H1 (cell line): ENCODE measurements at regions not wholly inside any gene's neighbourhood (a gene's known extent, or its start where the extent isn't known, plus 50 kb on each side); places are given as distances from the start of the nearest gene placed in this dataset.

ENCODE experiments used
- CTCF ChIA-PET: fragments of 300-600 bp; sonication (Branson Sonifier 250); formaldehyde crosslinking; loops from one replicate; lab custom pipeline; 2021; ENCODE audit not compliant: partially characterized antibody; lab: Charles Lee
- POLR2A ChIA-PET: fragments of 300-600 bp; sonication (Branson Sonifier 250); formaldehyde crosslinking; loops from one replicate; lab custom pipeline; 2021; ENCODE audit warnings: inconsistent platforms; ENCODE audit not compliant: partially characterized antibody; lab: Charles Lee
- DNase-seq, 2 experiments: peaks; one replicate each; pipeline versions ENCODE4 v3.0.0 to v3.0.0-alpha.2; 2010 to 2022; ENCODE audit warnings: low spot score in 2 of 2, low read depth in 1 of 2, mixed read lengths in 1 of 2
- FAIRE-seq: peaks from 2 replicates; lab custom pipeline; 2011; peaks lifted over from hg19 to GRCh38; lab: Jason Lieb, UNC
- H2AFZ ChIP-seq: 2 replicates; pipeline ENCODE4 v1.8.1; 2012; ENCODE audit warnings: low read length, inconsistent platforms
- H2AK5ac ChIP-seq: 2 replicates; pipeline ENCODE4 v1.6.1; 2013; ENCODE audit warnings: low read depth, low read length
- H2BK120ac ChIP-seq: replicated peaks from 2 replicates; pipeline ENCODE3; 2013; ENCODE audit warnings: low read depth, low read length, inconsistent platforms
- H2BK12ac ChIP-seq: 2 replicates; pipeline ENCODE4 v1.6.1; 2013; ENCODE audit warnings: low read depth, low read length
- H2BK15ac ChIP-seq: 2 replicates; pipeline ENCODE4 v1.6.1; 2013; ENCODE audit warnings: low read length
- H2BK20ac ChIP-seq: 2 replicates; pipeline ENCODE4 v1.6.1; 2013; ENCODE audit warnings: low read length
- H2BK5ac ChIP-seq: 2 replicates; pipeline ENCODE4 v1.6.1; 2013; ENCODE audit warnings: low read depth, low read length
- H3K14ac ChIP-seq: 2 replicates; pipeline ENCODE4 v1.6.1; 2013; ENCODE audit warnings: inconsistent platforms; ENCODE audit not compliant: insufficient read length
- H3K18ac ChIP-seq: 2 replicates; pipeline ENCODE4 v1.6.1; 2013; ENCODE audit warnings: low read length; ENCODE audit errors: extremely low read depth
- H3K23ac ChIP-seq: 2 replicates; pipeline ENCODE4 v1.6.1; 2013; ENCODE audit warnings: inconsistent platforms; ENCODE audit not compliant: insufficient read length
- H3K23me2 ChIP-seq: 2 replicates; pipeline ENCODE4 v1.6.1; 2013; ENCODE audit warnings: low read depth, low read length
- H3K27ac ChIP-seq: 2 replicates; pipeline ENCODE4 v1.6.1; 2011; ENCODE audit warnings: low read depth, low read length, inconsistent platforms
- H3K27me3 ChIP-seq, 4 experiments: replicated peaks in 1 of 4; 1 replicate in 1 of 4; 2 replicates in 3 of 4; pipeline versions ENCODE4 v1.6.1 to v1.8.1; 2011 to 2013; ENCODE audit warnings: low read length in 3 of 4, mild to moderate bottlenecking in 3 of 4, inconsistent platforms in 2 of 4, mixed read lengths in 2 of 4, moderate library complexity in 1 of 4; ENCODE audit not compliant: control insufficient read depth in 3 of 4, insufficient read depth in 3 of 4; ENCODE audit errors: extremely low read depth in 1 of 4
- H3K36me3 ChIP-seq, 4 experiments: 2 replicates each; pipeline versions ENCODE4 v1.6.1 to v1.8.1; 2011 to 2013; ENCODE audit warnings: mild to moderate bottlenecking in 4 of 4, low read length in 3 of 4, moderate library complexity in 2 of 4, control low read depth in 1 of 4, inconsistent platforms in 1 of 4; ENCODE audit not compliant: insufficient read depth in 4 of 4, control insufficient read depth in 2 of 4
- H3K4ac ChIP-seq: replicated peaks from 2 replicates; pipeline ENCODE3; 2013; ENCODE audit warnings: low read length, low read depth, mixed read lengths, inconsistent platforms; ENCODE audit not compliant: insufficient read length
- H3K4me1 ChIP-seq, 4 experiments: replicated peaks in 1 of 4; 1 replicate in 1 of 4; 2 replicates in 3 of 4; pipeline versions ENCODE4 v1.6.1 to v1.8.1; 2011 to 2013; ENCODE audit warnings: low read length in 3 of 4, inconsistent platforms in 2 of 4, mixed read lengths in 1 of 4; ENCODE audit not compliant: insufficient read depth in 4 of 4, control insufficient read depth in 3 of 4
- H3K4me2 ChIP-seq, 2 experiments: 2 replicates each; pipeline versions ENCODE4 v1.6.1 to v1.8.1; 2011 to 2013; ENCODE audit warnings: low read depth in 2 of 2, low read length in 2 of 2, control low read depth in 1 of 2, inconsistent platforms in 1 of 2, mild to moderate bottlenecking in 1 of 2; ENCODE audit not compliant: insufficient read depth in 1 of 2
- H3K4me3 ChIP-seq, 4 experiments: fragments of 200-600, 300-600 bp in 1 of 4; sonication (generic), shearing (Covaris generic), sonication (Bioruptor Twin) in 1 of 4; 2 replicates each; pipeline versions ENCODE4 v1.5.1 to v1.8.1; 2011 to 2016; ENCODE audit warnings: low read length in 4 of 4, low read depth in 3 of 4, control low read depth in 2 of 4, inconsistent platforms in 2 of 4, mild to moderate bottlenecking in 2 of 4, mixed read lengths in 1 of 4, moderate library complexity in 1 of 4; ENCODE audit not compliant: insufficient read depth in 2 of 4; ENCODE audit errors: extremely low read depth in 1 of 4
- H3K56ac ChIP-seq: replicated peaks from 2 replicates; pipeline ENCODE3; 2013; ENCODE audit warnings: low read depth, mild to moderate bottlenecking, mixed read lengths, low read length, inconsistent platforms; ENCODE audit not compliant: insufficient read length
- H3K79me1 ChIP-seq: 2 replicates; pipeline ENCODE4 v1.6.1; 2013; ENCODE audit warnings: low read depth, low read length, control low read depth
- H3K79me2 ChIP-seq, 2 experiments: 2 replicates each; pipeline versions ENCODE4 v1.6.1 to v1.8.1; 2012 to 2013; ENCODE audit warnings: low read length in 2 of 2, mild to moderate bottlenecking in 2 of 2, inconsistent platforms in 1 of 2; ENCODE audit not compliant: insufficient read depth in 2 of 2, control insufficient read depth in 1 of 2
- H3K9ac ChIP-seq, 4 experiments: replicated peaks in 1 of 4; 1 replicate in 1 of 4; 2 replicates in 3 of 4; pipeline versions ENCODE4 v1.6.1 to v1.8.1; 2011 to 2013; ENCODE audit warnings: low read depth in 3 of 4, low read length in 3 of 4, control low read depth in 2 of 4, mild to moderate bottlenecking in 2 of 4, moderate library complexity in 2 of 4, inconsistent platforms in 1 of 4; ENCODE audit errors: extremely low read depth in 1 of 4
- H3K9me3 ChIP-seq, 2 experiments: 2 replicates each; pipeline versions ENCODE4 v1.6.1 to v1.8.1; 2012 to 2013; ENCODE audit warnings: mild to moderate bottlenecking in 2 of 2, moderate library complexity in 2 of 2, control low read depth in 1 of 2, inconsistent platforms in 1 of 2, low read depth in 1 of 2, low read length in 1 of 2, mixed read lengths in 1 of 2; ENCODE audit not compliant: insufficient read depth in 2 of 2
- H4K20me1 ChIP-seq, 2 experiments: replicated peaks in 1 of 2; 2 replicates each; pipeline versions ENCODE3 to v1.8.1; 2011 to 2013; ENCODE audit warnings: inconsistent platforms in 2 of 2, low read length in 2 of 2, mild to moderate bottlenecking in 1 of 2; ENCODE audit not compliant: insufficient read depth in 2 of 2, control insufficient read depth in 1 of 2
- H4K5ac ChIP-seq: 2 replicates; pipeline ENCODE4 v1.6.1; 2013; ENCODE audit warnings: low read length, low read depth, mixed read lengths, inconsistent platforms; ENCODE audit not compliant: insufficient read length
- H4K8ac ChIP-seq: 2 replicates; pipeline ENCODE4 v1.8.0; 2013; ENCODE audit warnings: mild to moderate bottlenecking, moderate library complexity, low read length, inconsistent platforms; ENCODE audit not compliant: insufficient read depth; ENCODE audit errors: extremely low read depth
- H4K91ac ChIP-seq: replicated peaks from 2 replicates; pipeline ENCODE3; 2013; ENCODE audit warnings: low read length, mixed read lengths, inconsistent platforms; ENCODE audit not compliant: insufficient read length
- ATF3 ChIP-seq: IDR thresholded peaks from 2 replicates; pipeline ENCODE4 v1.6.1; 2011; ENCODE audit warnings: low read depth, mild to moderate bottlenecking, low read length; ENCODE audit not compliant: insufficient read depth
- BCL11A ChIP-seq, 2 experiments: IDR thresholded peaks; one replicate each; pipeline ENCODE4 v1.6.1; 2011; ENCODE audit warnings: low read depth in 2 of 2, low read length in 2 of 2, mild to moderate bottlenecking in 2 of 2
- CREB1 ChIP-seq: IDR thresholded peaks from 2 replicates; pipeline ENCODE4 v1.6.1; 2012; ENCODE audit warnings: inconsistent platforms
- CTBP2 ChIP-seq: IDR thresholded peaks from 2 replicates; pipeline ENCODE4 v1.7.0; 2011; ENCODE audit warnings: borderline replicate concordance, mild to moderate bottlenecking, moderate library complexity, mixed read lengths, low read length; ENCODE audit not compliant: insufficient read depth, insufficient read length
- JUN ChIP-seq: IDR thresholded peaks from 2 replicates; pipeline ENCODE4 v1.6.1; 2011; ENCODE audit warnings: low read depth, mild to moderate bottlenecking, improper control_type of control experiment, low read length
- RXRA ChIP-seq: IDR thresholded peaks from 2 replicates; pipeline ENCODE4 v1.6.1; 2011; ENCODE audit warnings: low read depth, mild to moderate bottlenecking, low read length, moderate library complexity; ENCODE audit not compliant: insufficient read depth
- SIX5 ChIP-seq: IDR thresholded peaks from 2 replicates; pipeline ENCODE4 v1.6.1; 2011; ENCODE audit warnings: mild to moderate bottlenecking, low read depth, low read length
- SUZ12 ChIP-seq: fragments of 200-600 bp; sonication (generic); IDR thresholded peaks from 2 replicates; pipeline ENCODE4 v1.6.1; 2012; ENCODE audit warnings: mild to moderate bottlenecking, inconsistent platforms, low read length, moderate library complexity, mixed read lengths
- TAF1 ChIP-seq: IDR thresholded peaks from 2 replicates; pipeline ENCODE4 v1.6.1; 2011; ENCODE audit warnings: mild to moderate bottlenecking, low read depth, low read length
- TAF7 ChIP-seq: optimal IDR thresholded peaks from 2 replicates; pipeline ENCODE3; 2011; ENCODE audit warnings: low read depth, mild to moderate bottlenecking, inconsistent platforms, low read length, moderate library complexity, borderline replicate concordance
- YY1 ChIP-seq: IDR thresholded peaks from 2 replicates; pipeline ENCODE4 v1.6.1; 2011; ENCODE audit warnings: low read depth, mild to moderate bottlenecking, low read length
- WGBS, 2 experiments: shearing (Covaris generic) in 1 of 2; methylation state at CpG; one replicate each; pipeline versions ENCODE4 v1.1.6 to v1.1.7; 2013 to 2015; ENCODE audit warnings: low lambda C conversion rate in 2 of 2, mixed read lengths in 2 of 2, inconsistent platforms in 1 of 2, low coverage in 1 of 2, missing lambda C conversion rate in 1 of 2; ENCODE audit not compliant: insufficient replicate concordance in 2 of 2, insufficient coverage in 1 of 2, insufficient read length in 1 of 2; ENCODE audit errors: extremely low coverage in 1 of 2, missing lambda C conversion rate in 1 of 2; 5-methylcytosine and 5-hydroxymethylcytosine counted together

GRCh38 chr17:72530454-72530853, 409.6 kb downstream of the SOX9 start:
- Histone ChIP-seq H3K79me1 (no peaks in the 10 kb centered on the region), H2BK15ac (no peak overlapping the region), H2BK5ac (no peak overlapping the region), H4K5ac (no peak overlapping the region), H3K56ac (no peak overlapping the region), H3K4me2 (no peak overlapping the region), H2BK120ac (no peak overlapping the region), H3K14ac (no peak overlapping the region), H2BK20ac (no peak overlapping the region), H4K20me1 (no peaks in the 10 kb centered on the region), H4K8ac (no peak overlapping the region), H3K23me2 (no peaks in the 10 kb centered on the region; the same call in 1 of the 2 replicates), H2BK12ac (no peak overlapping the region), H3K36me3 (no peaks in the 10 kb centered on the region), H3K4me1 (no peaks in the 10 kb centered on the region), H3K23ac (no peak overlapping the region), H2AFZ (no peak overlapping the region), H3K4ac (no peak overlapping the region), H3K9me3 (peaks cover 0 to 7% of the 10 kb centered on the region in 2 experiments; a peak in 1 of 4 replicates), H3K9ac (no peak overlapping the region), H3K27me3 (no peaks in the 10 kb centered on the region), H3K18ac (no peak overlapping the region), H2AK5ac (no peak overlapping the region), H3K27ac (no peak overlapping the region), H3K79me2 (no peaks in the 10 kb centered on the region), H3K4me3 (no peak overlapping the region), H4K91ac (no peak overlapping the region)
- ChIA-PET CTCF (interaction anchor here (0.9 to 2.3 kb wide), 4 partner anchors 9 to 420 kb away, joined by 3 to 9 read pairs (median 4); no protein-coding TSS in a partner anchor), POLR2A (no interaction called here)
- FAIRE-seq (no peak), DNase-seq (no peak)
- 97% methylated on average over 3 of the region's 3 CpGs; no CpG with 5 or more reads in 1 of the 2 experiments for WGBS, 2 experiments
- TF ChIP-seq TAF1 (no peak), ATF3 (no peak), BCL11A (IDR thresholded peaks at IDR 0.05; ENCODE audit: low read depth in 2 of 2, low read length in 2 of 2) (no peak), SUZ12 (no peak), CREB1 (no peak), SIX5 (no peak), TAF7 (no peak), JUN (no peak), RXRA (no peak), YY1 (no peak), CTBP2 (no peak)
